T-helper 1 cell treated with Interleukin-12 subunit alpha and Interleukin-12 subunit beta and Interleukin-4 antibody, amounts not matched to agents 30 ng/mL and 1 ng/mL, for 36 hours (primary cell): ENCODE measurements at regions not wholly inside any gene's neighbourhood (a gene's known extent, or its start where the extent isn't known, plus 50 kb on each side); places are given as distances from the start of the nearest gene placed in this dataset.
"Not testable (repeated sequence)": the region's sequence is repeated elsewhere in the genome, so short reads cannot be mapped to it uniquely, and the experiment has no call there.

ENCODE experiments used
- intact Hi-C: fragments of 100-400 bp; cut with micrococcal nuclease; formaldehyde crosslinking; loops from one replicate; pipeline ENCODE4 v1.15.1; 2024

DNA sequence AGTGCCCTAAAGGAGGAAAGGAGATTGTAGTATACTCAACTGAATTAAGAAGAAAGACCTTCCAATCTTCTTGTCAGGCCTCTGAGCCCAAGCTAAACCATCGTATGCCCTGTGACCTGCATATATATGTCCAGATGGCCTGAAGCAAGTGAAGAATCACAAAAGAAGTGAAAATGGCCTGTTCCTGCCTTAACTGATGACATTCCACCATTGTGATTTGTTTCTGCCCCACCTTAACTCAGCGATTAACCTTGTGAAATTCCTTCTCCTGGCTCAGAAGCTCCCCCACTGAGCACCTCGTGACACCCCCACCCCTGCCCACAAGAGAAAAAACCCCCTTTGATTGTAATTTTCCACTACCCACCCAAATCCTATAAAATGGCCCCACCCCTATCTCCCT is 739.2 kb downstream of the GALC start:
- intact Hi-C loops, result not testable (repeated sequence)

DNA sequence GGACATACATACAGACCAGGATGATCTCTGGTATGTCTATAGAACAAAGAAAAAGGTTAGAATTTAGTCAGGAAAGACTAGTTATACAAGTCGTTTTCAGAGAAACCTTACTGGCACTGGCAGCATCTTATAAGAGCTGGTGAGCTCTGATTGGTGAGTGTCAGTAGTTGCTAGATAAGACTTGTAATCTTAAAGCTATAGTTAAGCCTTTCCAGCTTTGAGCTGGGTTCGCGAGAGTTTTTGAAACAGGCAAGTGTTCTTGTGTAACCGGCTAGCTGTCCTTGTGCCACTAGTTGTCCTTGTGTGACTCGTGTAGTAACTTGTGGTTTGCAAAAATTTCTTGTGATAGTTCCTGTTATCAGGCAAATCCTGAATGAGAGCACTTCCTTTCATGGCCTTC is 740.9 kb downstream of the GALC start:
- intact Hi-C loops, result no loop called here

DNA sequence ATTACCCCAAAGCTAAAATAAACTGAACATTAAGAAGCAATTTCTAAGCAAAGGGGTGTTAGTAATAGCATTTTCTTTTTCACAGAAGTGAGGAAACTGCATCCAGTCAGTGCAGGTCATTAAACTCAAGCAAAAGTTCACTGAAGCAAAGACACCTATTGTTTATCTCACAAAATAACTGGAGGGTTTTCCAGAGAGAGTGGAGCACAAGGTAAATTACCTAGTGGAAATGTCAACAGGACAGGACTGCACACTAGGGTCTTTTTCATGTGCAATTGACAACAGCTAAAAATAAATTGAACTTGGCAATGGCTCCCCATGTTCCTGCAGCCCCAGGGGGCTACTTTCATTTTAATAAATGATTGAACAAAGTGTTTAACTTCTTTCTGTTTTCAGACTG is 742.0 kb downstream of the GALC start:
- intact Hi-C loops, result no loop called here

DNA sequence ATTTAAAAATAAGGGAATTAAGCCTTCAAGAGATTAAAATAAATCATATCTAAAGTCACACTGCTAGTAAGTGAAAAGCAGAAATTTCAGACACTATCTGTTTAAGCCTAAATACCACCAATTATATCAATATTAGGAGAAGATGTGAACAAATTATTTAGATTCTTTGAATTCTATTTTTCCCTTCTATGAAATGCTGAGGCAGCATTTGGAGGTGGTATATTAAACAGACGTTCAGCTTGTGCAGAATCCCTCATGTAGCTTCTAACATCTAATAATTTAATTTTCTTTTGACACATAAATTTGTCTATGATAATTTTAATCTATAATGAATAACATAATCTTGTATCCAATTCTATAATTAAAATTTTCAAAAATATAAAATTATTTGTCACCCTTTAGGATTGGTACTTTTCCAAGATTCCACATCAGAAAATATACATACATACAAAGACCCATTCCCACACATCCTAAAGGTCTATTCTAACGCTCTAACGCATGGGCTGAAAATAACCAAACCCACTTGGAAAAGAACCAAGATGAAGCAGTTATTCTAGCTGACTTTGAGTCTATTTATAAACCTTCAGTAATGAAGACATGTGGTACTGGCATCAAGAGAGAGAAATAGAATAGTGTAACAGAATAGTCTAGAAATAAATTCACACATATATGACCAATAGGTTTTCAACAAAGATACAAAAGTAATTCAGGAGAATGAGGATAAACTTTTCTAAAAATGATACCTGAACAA is 751.8 kb downstream of the GALC start:
- intact Hi-C loops, result no loop called here

DNA sequence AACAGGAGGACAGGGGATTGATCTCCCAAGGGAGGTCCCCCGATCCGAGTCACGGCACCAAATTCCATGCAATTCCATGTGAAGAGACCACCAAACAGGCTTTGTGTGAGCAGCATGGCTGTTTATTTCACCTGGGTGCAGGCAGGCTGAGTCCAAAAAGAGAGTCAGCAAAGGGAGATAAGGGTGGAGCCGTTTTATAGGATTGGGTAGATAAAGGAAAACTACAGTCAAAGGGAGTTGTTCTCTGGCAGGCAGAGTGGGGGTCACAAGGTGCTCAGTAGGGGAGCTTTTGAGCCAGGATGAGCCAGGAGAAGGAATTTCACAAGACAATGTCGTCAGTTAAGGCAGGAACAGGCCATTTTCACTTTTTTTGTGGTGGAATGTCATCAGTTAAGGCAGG is 752.7 kb downstream of the GALC start:
- intact Hi-C loops, result not testable (repeated sequence)

DNA sequence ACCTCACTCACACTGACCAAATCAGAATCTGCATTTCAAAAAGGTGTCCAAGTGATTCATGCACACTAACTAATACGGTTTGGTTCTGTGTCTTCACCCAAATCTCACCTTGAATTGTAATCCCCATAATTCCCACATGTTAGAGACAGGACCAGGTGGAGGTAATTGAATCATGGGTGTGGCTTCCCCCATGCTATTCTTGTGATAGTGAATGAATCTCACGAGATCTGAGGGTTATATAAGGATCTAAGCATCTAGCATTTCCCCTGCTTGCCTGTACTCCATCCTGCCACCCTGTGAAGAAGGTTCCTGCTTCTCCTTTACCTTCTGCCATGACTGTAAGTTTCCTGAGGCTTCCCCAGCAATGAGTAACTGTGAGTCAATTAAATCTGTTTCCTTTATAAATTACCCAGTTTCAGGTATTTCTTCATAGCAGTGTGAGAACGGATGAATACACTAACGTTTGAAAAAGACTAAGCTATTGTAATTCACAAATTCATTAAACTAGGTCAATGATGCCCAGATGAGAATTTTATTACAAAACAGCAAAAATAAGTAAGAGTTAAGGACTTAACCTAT is 759.1 kb downstream of the GALC start:
- intact Hi-C loops, result no loop called here

DNA sequence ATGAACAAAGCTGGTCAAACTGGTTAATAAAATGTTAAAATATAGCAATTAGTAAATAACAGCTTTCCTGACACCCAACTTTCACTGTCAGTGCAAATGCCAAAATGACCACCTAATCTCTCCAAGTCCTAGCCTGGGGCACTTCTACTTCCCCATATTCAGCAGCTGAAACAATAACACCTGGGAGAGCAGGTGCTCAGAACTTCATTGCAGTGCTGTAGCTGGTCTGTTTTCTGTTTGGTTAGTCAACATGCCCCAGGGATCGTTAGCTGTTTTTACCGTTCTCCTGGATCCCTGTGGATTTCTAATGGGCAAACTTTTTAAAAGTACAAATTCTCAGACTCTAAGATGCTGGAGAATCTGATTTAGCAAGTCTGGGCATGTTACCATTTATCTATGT is 759.7 kb downstream of the GALC start:
- intact Hi-C loops, result no loop called here

DNA sequence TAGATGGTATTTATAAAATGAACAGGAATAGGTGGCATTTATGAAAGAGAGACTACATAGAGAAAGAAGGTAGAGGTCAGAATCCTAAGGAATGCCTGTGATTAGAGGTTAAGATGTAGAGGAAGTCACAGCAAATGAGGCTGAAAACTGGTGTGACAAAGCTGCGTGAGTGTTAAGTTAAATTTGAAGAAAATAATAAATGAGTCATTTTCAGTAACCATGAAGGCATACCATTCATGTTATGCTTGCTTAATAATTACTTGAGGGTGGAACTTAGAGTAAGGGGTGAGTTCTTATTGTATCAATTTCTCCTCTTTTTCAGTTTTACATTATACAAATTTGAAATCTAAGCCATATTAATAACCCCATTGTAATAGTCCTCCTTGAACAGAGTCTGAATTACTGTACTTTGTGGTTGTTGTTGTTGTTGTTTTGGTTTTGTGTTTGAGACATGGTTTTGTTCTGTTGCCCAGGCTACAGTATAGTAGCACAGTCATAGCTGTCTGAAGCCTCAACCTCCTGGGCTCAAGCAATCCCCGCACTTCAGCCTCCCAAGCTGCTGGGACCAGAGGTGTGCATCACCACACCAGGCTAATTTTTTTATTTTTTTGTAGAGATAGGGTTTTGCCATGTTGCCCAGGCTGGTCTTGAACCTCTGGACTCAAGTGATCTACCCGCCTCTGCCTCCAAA is 761.5 kb downstream of the GALC start:
- intact Hi-C loops, result no loop called here

DNA sequence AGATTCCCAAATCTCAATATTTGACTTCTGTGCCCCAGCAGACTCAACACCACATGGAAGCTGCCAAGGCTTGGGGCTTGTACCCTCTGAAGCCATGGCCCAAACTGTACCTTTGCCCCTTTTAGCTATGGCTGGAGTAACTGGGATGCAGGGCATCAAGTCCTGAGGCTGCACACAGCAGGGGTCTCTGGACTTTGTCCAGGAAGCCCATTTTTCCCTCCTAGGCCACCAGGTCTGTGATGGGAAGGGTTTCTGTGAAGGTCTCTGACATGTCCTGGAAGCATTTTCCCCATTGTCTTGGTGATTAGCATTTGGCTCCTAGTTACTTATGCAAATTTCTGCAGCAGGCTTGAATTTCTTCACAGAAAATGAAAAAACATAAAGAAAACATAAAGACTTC is 762.3 kb downstream of the GALC start:
- intact Hi-C loops, result no loop called here

DNA sequence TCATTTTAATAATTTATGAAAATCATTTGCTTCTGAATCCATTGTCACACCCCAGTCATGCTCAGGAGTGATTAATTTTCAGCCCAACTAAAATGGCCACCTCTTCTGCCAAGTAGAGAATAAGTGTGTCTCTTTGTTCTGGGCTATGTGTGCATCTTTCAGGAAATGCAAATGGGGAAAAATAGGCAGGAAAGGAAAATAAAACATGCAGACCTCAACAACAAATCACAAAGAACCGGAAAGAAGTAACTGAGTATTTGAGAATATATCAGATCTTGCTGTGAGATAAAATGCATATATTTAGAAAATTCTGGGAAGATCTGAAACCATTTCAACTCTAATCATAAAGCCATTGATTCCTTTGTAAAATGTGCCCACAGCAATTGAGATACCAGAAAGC is 763.9 kb downstream of the GALC start:
- intact Hi-C loops, result no loop called here

DNA sequence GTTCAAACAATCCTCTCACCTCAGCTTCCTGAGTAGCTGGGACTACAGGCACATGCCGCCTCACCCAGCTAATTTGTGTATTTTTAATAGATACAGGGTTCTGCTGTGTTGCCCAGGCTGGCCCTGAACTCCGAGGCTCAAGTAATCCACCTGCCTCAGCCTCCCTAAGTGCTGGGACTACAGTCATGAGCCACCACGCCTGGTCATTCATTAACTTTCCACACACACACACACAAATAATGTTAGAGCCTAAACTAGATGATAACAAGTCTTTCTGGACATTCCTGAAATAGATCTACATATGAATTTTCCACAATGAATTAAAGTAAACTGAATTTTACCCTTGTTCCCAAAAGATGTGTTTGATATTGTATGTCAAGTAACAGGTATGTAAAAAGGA is 776.0 kb downstream of the GALC start:
- intact Hi-C loops, result no loop called here

DNA sequence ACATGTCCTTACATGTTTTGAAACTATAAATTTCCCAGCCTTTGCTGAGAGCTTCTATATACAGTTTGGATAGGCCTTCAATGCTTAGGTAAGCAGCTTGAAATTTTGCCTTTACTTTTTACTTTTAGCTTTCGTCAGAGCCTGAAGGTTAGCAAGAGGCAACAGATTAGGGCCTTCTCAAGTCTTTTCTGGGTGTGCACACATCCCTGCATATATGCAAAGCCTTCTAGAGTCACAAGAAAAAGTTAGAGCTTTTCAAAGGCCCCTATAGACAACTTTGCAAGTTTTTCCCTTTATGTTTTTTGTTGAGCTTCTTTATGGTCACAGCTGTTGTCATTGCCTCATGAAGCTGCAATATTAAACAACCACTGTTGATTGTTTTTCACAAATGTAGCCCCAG is 778.4 kb downstream of the GALC start:
- intact Hi-C loops, result no loop called here

DNA sequence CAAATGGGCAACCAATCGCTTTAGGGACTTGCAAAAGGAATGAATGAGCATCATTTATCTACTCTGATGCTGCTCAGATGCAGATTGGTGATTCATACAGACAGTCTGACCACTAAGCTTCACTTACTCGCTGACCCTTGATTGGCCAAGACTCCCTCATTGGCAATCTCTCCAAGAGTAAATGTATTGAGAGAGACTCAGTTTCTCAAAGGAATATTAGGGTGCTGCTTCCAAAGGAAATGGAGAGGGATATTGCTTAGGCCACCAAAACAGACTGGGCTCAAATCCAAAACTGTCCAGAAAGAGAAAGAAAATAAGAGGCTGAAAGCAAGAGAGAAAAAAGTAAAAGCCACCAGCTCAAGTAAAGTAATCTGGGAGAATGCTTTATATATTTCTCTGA is 785.2 kb downstream of the GALC start:
- intact Hi-C loops, result no loop called here

DNA sequence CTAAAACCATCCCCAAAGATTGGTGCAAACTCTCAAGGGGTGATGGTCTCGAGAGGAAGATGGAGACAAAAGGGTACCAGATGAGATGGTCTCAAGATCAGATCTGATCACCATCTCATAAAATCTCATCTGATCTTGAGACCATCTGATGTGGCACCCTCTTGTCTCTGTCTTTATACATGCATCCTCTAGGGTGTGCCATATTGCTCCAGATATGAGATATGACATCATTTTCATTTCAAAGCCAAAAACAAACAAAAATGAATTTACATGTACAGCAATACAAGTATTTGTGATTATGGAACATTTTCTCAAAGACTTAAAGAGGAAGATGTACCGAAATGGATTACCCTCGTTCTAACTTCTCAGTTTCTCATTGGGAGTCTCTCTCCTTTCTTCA is 787.2 kb downstream of the GALC start:
- intact Hi-C loops, result no loop called here

DNA sequence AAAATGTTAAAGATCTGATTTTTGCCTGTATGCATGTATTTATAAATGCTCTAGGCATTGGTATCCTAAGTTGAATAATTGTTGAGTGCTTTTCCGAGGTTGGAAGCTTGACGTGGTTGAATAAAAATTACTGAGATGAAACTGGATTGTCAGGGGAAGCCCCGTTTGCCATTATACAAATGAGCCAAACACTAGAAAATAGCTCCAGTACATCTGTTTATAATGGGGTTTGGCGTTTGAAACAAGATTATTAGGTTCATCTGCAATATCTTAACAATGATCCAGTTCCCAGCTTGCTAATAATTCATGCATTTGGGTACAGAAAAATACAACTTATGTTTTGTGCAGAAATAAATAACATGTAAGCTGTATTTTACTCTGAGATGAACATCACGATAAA is 789.6 kb downstream of the GALC start:
- intact Hi-C loops, result no loop called here

DNA sequence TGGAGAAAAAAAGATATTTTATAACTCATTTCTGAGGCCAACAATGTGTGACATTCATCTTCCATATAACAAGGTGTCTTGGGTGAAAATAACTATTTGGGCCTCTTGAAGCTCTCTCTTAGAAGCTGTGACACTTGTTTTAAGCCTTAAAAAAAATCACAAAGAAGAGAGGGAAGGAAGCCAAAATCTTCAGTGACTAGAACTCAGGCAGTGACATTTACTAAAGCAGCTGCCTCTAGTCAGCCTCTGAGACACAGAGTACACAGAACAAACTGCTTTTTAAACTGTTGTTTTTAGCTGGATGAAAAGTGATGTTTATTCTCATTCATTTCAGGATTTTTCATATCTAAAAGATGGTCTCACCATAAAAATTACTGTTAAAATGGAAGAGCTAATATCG is 793.6 kb downstream of the GALC start:
- intact Hi-C loops, result no loop called here

DNA sequence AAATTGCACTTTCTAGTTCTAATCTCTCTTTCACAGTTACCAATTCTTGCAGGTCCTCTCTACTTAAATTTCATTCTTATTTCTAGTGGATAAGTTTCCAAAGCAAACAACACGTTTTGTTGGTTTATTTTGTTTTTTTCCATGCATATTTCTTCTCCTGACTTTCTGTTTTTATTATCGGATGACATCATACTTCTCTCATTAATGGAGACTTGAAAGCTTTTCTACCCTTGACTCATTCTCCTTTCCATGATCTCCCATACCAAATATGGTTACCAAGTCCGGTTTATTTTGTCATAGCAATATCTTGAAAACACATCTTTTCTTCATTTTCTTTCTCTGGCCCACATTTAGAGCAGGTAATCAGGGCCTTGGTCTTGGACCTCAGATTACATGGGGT is 796.5 kb downstream of the GALC start:
- intact Hi-C loops, result no loop called here

DNA sequence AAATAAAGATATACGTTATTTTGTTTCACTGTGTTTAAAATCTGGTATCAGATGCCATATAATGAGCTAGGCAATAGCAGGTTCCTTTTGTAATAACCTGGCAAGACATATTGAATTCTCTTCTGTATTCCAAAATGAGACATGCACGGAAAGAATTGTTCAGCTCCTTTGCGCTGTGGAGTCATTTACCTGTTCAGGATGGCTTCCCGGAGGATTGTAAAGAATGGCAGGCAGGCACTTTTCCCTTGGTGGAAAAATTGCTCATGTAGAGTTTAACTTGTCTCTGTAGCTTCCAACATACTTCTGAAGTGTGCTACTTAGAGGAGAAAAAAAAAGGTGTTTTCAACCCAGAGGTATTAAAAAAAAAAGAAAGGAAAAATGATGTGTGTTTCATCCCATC is 805.2 kb downstream of the GALC start:
- intact Hi-C loops, result no loop called here

DNA sequence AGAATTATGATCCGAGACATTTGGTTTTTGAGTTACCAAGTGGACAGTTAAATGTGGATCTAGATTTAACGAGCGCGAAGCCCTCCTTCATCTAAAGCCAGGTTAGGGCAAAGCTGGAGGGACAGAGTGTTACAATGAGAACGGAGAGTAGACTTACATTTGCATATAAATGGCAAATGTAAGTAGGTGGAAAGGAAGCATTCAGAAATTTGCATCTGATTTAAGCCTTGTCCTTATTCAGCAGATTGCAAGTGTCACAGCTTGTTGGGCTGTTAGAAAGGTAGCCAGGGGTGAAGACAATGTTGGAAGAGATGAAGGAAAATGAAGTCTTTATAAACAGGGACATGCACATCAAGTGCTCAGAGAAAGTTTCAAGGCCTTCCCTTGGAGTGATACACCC is 806.2 kb downstream of the GALC start:
- intact Hi-C loops, result no loop called here

DNA sequence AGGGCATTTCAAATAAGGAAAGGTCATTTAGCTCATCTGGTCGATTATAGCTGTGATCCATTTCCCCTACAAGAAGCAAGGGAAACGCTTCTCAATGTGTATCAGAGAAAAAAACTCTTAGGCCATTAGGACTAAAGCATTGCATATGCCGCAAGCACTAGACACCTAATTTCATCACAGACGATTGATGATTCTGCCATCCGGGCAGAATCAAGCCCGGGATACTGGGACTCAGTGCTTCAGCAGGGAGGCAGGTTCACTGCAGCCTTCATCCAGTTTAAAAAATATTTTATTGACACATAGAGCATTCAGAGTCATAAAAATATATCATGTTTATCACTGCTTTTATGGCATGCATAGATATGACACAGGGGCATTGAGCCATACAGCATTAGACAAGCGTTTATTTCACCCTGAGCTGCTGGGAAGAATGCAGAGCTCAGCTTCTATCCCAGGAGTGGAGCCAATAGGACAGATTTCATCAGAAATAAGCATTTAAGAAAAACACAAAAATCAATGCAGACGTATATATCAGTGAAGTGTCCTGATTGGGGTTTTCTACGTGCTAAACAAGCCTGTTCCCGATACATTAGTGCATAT is 806.9 kb downstream of the GALC start:
- intact Hi-C loops, result no loop called here

DNA sequence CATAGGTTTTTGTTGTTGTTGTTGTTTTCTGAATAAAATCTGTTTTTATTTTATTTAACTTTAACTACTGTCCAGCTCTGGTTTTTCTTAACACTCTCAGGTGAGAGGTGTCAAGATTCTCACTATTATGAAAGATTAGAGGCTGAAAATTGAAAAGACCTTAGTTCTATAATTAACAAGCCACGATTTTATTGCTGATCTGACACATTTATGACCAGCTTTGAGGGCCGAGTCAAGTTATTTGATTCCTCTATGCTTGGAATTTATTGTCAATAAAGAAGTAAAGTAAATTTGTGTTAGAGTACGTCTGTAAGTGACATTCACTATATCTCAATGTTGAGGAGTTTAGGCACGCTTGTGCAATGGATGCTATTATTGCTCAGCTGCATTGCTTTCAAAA is 808.8 kb downstream of the GALC start:
- intact Hi-C loops, result no loop called here

DNA sequence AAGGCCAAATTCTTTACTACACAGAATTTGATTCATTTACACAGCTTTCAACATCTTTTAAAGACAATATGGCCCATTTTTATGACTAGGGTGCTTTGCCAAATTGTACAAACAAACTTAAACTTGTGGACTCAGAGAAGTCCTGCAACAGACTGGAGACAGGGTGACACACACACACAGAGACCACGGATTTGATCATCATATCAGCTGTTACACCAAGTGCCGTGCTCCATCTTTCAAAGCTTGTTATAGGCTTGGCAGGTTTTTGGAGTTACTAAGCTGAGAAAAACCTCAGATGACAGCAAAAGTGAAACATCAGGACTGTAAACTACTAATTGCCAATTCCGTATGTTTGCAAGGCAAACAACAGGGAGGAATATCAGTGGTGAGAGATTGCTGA is 811.7 kb downstream of the GALC start:
- intact Hi-C loops, result no loop called here

DNA sequence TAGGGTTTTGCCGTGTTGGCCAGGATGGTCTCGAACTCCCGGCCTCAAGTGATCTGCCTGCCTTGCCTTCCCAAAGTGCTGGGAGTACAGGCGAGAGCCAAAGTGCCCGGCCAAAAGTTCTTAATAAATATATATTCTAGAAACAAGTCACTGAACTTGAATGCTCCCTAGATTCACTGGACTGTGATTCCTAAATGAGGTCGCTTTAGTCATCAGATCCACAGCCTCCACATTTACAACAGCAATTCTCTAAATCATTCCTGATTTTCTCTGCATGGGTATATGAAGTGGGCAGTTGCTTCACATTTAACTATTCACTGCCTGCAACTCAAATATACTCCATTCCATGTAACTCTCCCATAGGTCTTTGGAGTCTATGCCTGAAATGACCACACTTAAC is 813.0 kb downstream of the GALC start:
- intact Hi-C loops, result no loop called here
